HG02623 (cell line): ENCODE measurements at regions not wholly inside any gene's neighbourhood (a gene's known extent, or its start where the extent isn't known, plus 50 kb on each side); places are given as distances from the start of the nearest gene placed in this dataset.

ENCODE experiments used
- ATAC-seq: cut with Tn5 transposase; IDR thresholded peaks from one replicate; pipeline ENCODE4 v1.9.1; 2021; ENCODE audit warnings: moderate library complexity; ENCODE audit not compliant: unreplicated experiment

- ATAC-seq: no peak
These were observed 180.0 kb downstream of the TBXT start for GRCh38 chr6:165987483-165988301.

- ATAC-seq: no peak
These were observed 180.7 kb downstream of the TBXT start for GRCh38 chr6:165986914-165987482.

- no peak for ATAC-seq
These were observed 181.2 kb downstream of the TBXT start for GRCh38 chr6:165986311-165986913.

GRCh38 chr6:165985806-165986299, 181.8 kb downstream of the TBXT start:
- no peak for ATAC-seq

- ATAC-seq: no peak
These were observed 182.3 kb downstream of the TBXT start for GRCh38 chr6:165985281-165985805.

- ATAC-seq: no peak
These were observed 182.8 kb downstream of the TBXT start for GRCh38 chr6:165984729-165985275.

- ATAC-seq: no peak
These were observed 184.3 kb downstream of the TBXT start for GRCh38 chr6:165983112-165984072.

- ATAC-seq: no peak
These were observed 189.2 kb downstream of the TBXT start for GRCh38 chr6:165978476-165978875.

GRCh38 chr6:165976684-165977083, 191.0 kb downstream of the TBXT start:
- ATAC-seq: no peak

GRCh38 chr6:165974817-165975216, 192.8 kb downstream of the TBXT start:
- ATAC-seq: no peak

GRCh38 chr6:165973473-165973872, 194.2 kb downstream of the TBXT start:
- ATAC-seq: no peak

GRCh38 chr6:165972139-165972802, 195.4 kb downstream of the TBXT start:
- no peak for ATAC-seq

- no peak for ATAC-seq
These were observed 196.4 kb downstream of the TBXT start for GRCh38 chr6:165971202-165971601.

- ATAC-seq: no peak
These were observed 197.7 kb downstream of the TBXT start for GRCh38 chr6:165970001-165970400.

- no peak for ATAC-seq
These were observed 198.5 kb downstream of the TBXT start for GRCh38 chr6:165969184-165969583.

GRCh38 chr6:165968408-165968807, 199.2 kb downstream of the TBXT start:
- no peak for ATAC-seq

- ATAC-seq: no peak
These were observed 199.7 kb downstream of the TBXT start for GRCh38 chr6:165967810-165968407.

GRCh38 chr6:165963750-165964149, 203.9 kb downstream of the TBXT start:
- no peak for ATAC-seq

GRCh38 chr6:165962366-165962765, 205.3 kb downstream of the TBXT start:
- no peak for ATAC-seq
